ENCODE measurements at regions not wholly inside any gene's neighbourhood (a gene's known extent, or its start where the extent isn't known, plus 50 kb on each side); places are given as distances from the start of the nearest gene placed in this dataset.

DNA sequence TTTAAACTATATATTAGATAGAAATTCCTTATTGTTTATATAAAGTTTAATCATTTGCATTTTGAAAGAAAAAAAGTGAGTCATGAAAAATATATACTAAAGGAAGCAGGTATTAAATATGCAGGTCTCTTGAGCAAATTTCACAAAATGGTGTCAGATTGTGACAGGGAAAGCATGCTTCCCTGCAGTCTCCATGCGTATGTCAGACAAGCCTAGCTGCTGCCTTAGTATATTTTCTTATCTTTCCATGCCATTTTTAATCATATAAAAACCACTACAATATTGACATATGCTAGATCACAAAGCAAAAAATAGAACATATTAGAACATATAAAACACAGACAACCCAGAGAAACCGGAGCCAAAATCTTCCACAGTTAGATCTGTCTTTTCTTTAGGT is 1137.7 kb upstream of the DDX18 start:
- ChIA-PET CTCF (no interaction called here), POLR2A (no interaction called here)
- TF ChIP-seq, protein P1, sequence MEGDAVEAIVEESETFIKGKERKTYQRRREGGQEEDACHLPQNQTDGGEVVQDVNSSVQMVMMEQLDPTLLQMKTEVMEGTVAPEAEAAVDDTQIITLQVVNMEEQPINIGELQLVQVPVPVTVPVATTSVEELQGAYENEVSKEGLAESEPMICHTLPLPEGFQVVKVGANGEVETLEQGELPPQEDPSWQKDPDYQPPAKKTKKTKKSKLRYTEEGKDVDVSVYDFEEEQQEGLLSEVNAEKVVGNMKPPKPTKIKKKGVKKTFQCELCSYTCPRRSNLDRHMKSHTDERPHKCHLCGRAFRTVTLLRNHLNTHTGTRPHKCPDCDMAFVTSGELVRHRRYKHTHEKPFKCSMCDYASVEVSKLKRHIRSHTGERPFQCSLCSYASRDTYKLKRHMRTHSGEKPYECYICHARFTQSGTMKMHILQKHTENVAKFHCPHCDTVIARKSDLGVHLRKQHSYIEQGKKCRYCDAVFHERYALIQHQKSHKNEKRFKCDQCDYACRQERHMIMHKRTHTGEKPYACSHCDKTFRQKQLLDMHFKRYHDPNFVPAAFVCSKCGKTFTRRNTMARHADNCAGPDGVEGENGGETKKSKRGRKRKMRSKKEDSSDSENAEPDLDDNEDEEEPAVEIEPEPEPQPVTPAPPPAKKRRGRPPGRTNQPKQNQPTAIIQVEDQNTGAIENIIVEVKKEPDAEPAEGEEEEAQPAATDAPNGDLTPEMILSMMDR (IDR thresholded peaks at IDR 0.05; ENCODE audit: unreplicated experiment) = no peak
- Mint-ChIP-seq H3K27me3 (ENCODE audit: insufficient read depth, unreplicated experiment) (no peaks in the 10 kb centered on the region), H3K4me1 (ENCODE audit: insufficient read depth, unreplicated experiment) (no peaks in the 10 kb centered on the region), H3K9me3 (ENCODE audit: unreplicated experiment) (peaks cover 10% of the 10 kb centered on the region), H3K4me3 (ENCODE audit: unreplicated experiment) (no peak overlapping the region), H3K36me3 (ENCODE audit: insufficient read depth, unreplicated experiment) (no peaks in the 10 kb centered on the region), H3K27ac (ENCODE audit: low read depth, unreplicated experiment) (peak overlapping the region; percentile 0)
- BruUV-seq (replicated peaks) = no TSS peak
- intact Hi-C loops (cut with micrococcal nuclease) = no loop called here
- DNase-seq (ENCODE audit: unreplicated experiment) = no peak

DNA sequence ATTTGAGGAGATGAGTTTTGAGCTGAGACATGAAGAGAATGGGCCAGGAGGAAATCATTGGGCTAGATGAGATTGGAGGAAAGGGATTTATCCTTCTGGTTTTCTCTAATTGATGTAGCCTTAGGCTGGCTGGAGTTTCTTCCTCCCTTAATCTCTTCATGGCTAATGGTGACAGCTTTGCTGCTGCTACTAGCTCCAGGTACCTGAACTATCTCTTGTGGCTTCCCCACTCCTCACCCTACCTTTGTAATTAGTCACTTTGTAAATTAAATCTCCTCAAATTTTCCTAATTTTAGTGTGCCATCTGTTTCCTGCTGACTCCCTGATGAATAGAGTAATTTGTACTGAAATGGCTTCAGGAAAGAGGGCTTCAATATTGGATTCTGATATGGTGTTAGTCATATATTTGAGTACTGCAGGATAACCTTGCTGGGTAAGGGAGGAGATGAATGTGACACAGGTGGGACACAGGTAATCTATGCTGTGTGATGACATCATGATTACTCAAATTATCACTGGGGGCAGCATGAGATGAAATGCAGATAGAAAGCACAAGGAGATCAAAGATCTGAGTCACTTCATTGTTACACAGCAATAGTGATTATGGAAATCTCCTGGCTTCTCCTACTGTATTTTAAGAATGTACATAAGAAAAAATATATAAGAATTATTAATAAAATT is 1134.1 kb upstream of the DDX18 start:
- DNase-seq (ENCODE audit: unreplicated experiment) = no peak
- intact Hi-C loops (cut with micrococcal nuclease) = no loop called here
- no peak overlapping the region for H3K27ac Mint-ChIP-seq (ENCODE audit: low read depth, unreplicated experiment)
- H3K4me3 Mint-ChIP-seq (ENCODE audit: unreplicated experiment) = no peak overlapping the region
- ChIA-PET CTCF (no interaction called here), POLR2A (no interaction called here)
- no peaks in the 10 kb centered on the region for H3K27me3 Mint-ChIP-seq (ENCODE audit: insufficient read depth, unreplicated experiment)
- TF ChIP-seq, protein P1 (IDR thresholded peaks at IDR 0.05; ENCODE audit: unreplicated experiment) = no peak
- no peaks in the 10 kb centered on the region for H3K4me1 Mint-ChIP-seq (ENCODE audit: insufficient read depth, unreplicated experiment)
- H3K9me3 Mint-ChIP-seq (ENCODE audit: unreplicated experiment) = peaks cover 22% of the 10 kb centered on the region
- BruUV-seq (replicated peaks) = no TSS peak
- H3K36me3 Mint-ChIP-seq (ENCODE audit: insufficient read depth, unreplicated experiment) = no peaks in the 10 kb centered on the region

DNA sequence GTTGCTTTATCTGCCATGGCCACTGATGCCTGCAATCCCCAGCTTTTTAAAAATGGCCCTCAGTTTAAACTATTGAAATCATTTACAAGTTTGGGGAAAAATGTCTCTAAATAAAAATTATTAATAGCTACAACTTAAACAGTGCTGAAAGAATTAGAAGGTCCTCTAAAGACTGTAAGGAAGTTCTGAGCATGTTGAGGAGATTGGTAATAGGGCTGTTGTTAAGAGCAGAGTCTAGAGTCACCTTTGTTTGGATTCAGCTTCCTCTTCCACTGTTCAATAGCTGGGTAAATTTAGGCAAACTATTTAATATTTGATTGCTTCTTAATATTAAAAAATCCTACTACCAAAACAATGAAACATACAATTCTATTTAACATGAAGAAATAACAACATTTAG is 1127.1 kb upstream of the DDX18 start:
- Mint-ChIP-seq H3K36me3 (ENCODE audit: insufficient read depth, unreplicated experiment) (no peaks in the 10 kb centered on the region), H3K9me3 (ENCODE audit: unreplicated experiment) (peaks cover 12% of the 10 kb centered on the region), H3K27me3 (ENCODE audit: insufficient read depth, unreplicated experiment) (no peaks in the 10 kb centered on the region), H3K27ac (ENCODE audit: low read depth, unreplicated experiment) (no peak overlapping the region), H3K4me3 (ENCODE audit: unreplicated experiment) (no peak overlapping the region), H3K4me1 (ENCODE audit: insufficient read depth, unreplicated experiment) (no peaks in the 10 kb centered on the region)
- no peak for DNase-seq (ENCODE audit: unreplicated experiment)
- CTCF ChIA-PET = no interaction called here
- intact Hi-C loops (cut with micrococcal nuclease) = no loop called here
- BruUV-seq (replicated peaks) = no TSS peak
- POLR2A ChIA-PET = interaction anchor here (0.6 kb wide), 1 partner anchor 31 kb away, joined by 3 read pairs; no protein-coding TSS in a partner anchor
- TF ChIP-seq, protein P1 (IDR thresholded peaks at IDR 0.05; ENCODE audit: unreplicated experiment) = no peak

DNA sequence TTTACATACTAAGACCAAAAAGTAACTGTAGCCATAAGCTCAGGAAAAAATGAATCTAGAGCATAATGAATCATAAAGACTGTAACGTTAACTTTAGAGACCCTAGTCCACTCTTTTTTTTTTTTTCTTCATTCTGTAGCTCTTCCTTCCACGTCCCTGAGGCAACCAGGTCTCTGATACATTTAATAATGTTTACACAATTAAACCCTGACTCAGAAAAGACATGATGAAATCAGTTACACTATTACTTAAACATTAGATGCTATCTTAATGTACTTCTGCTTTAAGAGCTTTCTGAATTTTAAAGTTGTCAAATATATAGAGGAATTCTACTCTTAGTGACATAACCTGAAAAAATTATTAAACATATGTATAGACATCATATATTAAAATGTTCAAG is 1121.5 kb upstream of the DDX18 start:
- H3K9me3 Mint-ChIP-seq (ENCODE audit: unreplicated experiment) = no peaks in the 10 kb centered on the region
- peak overlapping the region; percentile 31 for H3K27ac Mint-ChIP-seq (ENCODE audit: low read depth, unreplicated experiment)
- H3K36me3 Mint-ChIP-seq (ENCODE audit: insufficient read depth, unreplicated experiment) = no peaks in the 10 kb centered on the region
- intact Hi-C loops (cut with micrococcal nuclease) = loop anchor here (10.0 kb wide), 1 partner anchor 1528 kb away; no protein-coding TSS in a partner anchor
- BruUV-seq (replicated peaks) = no TSS peak
- POLR2A ChIA-PET = no interaction called here
- no peak overlapping the region for H3K4me3 Mint-ChIP-seq (ENCODE audit: unreplicated experiment)
- H3K4me1 Mint-ChIP-seq (ENCODE audit: insufficient read depth, unreplicated experiment) = peaks cover 8% of the 10 kb centered on the region
- no peaks in the 10 kb centered on the region for H3K27me3 Mint-ChIP-seq (ENCODE audit: insufficient read depth, unreplicated experiment)
- CTCF ChIA-PET = interaction anchor here (0.6 kb wide), 1 partner anchor 1977 kb away, joined by 5 read pairs; no protein-coding TSS in a partner anchor
- TF ChIP-seq, protein P1 (IDR thresholded peaks at IDR 0.05; ENCODE audit: unreplicated experiment) = no peak
- DNase-seq (ENCODE audit: unreplicated experiment) = peak; percentile 47
